GM10248 (cell line): ENCODE measurements at regions not wholly inside any gene's neighbourhood (a gene's known extent, or its start where the extent isn't known, plus 50 kb on each side); places are given as distances from the start of the nearest gene placed in this dataset.

Source experiments
- CTCF ChIA-PET: fragments of 300-600 bp; sonication (Branson Sonifier 250); formaldehyde crosslinking; extraction: SDS; loops from one replicate; lab custom pipeline; 2021; ENCODE audit warnings: antibody characterized with exemption; lab: Yijun Ruan, JAX
- POLR2A ChIA-PET: fragments of 350-650 bp; sonication (Branson Sonifier 250); formaldehyde crosslinking; extraction: SDS; loops from one replicate; lab custom pipeline; 2020; ENCODE audit warnings: antibody characterized with exemption; lab: Yijun Ruan, JAX
- DNase-seq: peaks from one replicate; pipeline ENCODE4 v3.0.0; 2012; ENCODE audit errors: extremely low spot score
- TF ChIP-seq, protein P1 (sequence below): IDR thresholded peaks from 2 replicates; pipeline ENCODE4 v1.5.1; 2012; ENCODE audit warnings: mild to moderate bottlenecking, low read depth; ENCODE audit errors: extremely low read depth, missing control alignments, control extremely low read depth

DNA sequence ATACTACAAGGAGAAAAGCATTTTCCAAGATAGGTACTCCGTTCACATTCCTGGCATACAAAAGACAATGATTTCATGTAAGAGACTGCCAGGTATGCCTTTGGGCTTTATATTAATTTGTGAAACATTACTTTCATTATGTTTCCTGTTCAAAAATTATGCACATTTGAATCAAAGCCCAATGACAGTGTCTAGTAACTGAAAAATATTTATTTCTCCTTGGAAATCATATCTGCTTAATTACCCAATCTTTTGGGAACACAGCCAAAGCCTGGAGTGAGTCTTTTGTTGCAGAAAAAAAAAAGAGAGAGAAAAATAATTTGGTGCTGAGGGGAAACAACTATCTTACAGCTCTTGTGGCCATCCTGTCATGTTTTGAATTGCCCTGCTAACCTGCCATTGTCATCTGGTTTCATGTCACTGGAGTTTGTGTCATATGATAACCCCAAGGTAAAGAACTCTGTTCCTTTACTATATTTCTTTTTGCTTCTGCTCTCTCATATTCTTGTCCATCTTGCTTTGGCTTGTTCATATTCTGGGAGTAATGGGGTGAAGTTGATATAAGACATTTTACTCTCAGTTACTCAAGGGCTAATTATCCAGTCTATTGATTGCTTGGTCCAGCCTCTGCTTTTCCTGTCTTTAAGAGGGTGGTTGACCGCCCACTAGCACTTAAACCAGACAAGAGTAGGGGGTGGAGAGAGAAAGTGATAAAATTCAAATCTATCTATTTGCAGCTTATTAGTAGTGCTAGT is 238.3 kb upstream of the NUDT12 start:
- DNase-seq = no peak
- POLR2A ChIA-PET = no interaction called here
- TF ChIP-seq, protein P1, sequence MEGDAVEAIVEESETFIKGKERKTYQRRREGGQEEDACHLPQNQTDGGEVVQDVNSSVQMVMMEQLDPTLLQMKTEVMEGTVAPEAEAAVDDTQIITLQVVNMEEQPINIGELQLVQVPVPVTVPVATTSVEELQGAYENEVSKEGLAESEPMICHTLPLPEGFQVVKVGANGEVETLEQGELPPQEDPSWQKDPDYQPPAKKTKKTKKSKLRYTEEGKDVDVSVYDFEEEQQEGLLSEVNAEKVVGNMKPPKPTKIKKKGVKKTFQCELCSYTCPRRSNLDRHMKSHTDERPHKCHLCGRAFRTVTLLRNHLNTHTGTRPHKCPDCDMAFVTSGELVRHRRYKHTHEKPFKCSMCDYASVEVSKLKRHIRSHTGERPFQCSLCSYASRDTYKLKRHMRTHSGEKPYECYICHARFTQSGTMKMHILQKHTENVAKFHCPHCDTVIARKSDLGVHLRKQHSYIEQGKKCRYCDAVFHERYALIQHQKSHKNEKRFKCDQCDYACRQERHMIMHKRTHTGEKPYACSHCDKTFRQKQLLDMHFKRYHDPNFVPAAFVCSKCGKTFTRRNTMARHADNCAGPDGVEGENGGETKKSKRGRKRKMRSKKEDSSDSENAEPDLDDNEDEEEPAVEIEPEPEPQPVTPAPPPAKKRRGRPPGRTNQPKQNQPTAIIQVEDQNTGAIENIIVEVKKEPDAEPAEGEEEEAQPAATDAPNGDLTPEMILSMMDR = no peak
- CTCF ChIA-PET = interaction anchor here (1.4 to 2.3 kb wide), 3 partner anchors 9 to 378 kb away, joined by 3 to 7 read pairs (median 3); no protein-coding TSS in a partner anchor

DNA sequence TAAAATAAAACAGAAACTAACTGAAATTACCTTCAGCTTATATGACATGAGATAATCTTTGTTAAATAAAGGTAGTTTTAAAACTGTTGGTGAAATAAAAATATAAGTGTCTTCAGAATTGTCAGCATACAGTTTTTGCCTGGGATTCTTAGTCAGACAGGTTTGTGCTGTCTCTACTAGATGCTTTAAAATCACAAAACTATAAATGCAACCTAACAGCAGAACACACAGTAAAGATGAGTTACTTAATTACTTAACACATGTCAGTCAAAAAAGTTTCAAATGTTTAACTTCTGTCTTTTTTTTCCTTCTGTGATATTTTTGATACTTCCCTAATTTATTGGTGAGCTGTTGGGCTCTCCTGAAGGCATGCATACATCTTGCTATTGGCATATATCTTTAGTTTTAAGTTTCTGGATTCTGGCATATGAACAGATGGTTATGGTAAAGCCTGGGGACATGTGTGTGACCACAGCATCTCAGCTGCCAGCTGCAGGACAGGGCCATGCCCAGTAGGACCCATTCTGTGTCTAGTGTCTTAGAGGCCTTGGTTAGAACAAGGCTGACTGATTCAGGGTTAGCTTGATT is 231.1 kb upstream of the NUDT12 start:
- CTCF ChIA-PET = interaction anchor here (0.7 to 3.2 kb wide), 5 partner anchors 11 to 359 kb away, joined by 3 to 10 read pairs (median 7); no protein-coding TSS in a partner anchor
- TF ChIP-seq, protein P1 = no peak
- no peak for DNase-seq
- POLR2A ChIA-PET = no interaction called here

DNA sequence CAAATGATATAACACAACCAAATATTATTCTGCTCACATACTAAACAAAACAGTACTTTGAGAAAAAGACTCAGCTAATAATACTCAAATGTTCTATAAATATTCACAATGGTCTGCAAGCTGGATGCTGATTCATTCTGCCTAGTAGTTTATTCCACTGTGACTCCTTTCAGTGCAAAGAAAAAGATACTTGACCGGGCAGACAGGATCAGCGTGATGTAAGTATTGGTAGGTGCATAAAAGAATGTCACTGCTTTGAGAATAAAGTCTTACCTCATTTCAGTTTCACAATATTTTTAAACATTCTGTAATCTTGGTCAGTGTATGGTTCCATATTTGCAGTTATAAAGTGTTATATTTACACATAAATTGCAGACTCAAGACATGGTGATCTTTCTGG is 223.0 kb upstream of the NUDT12 start:
- CTCF ChIA-PET = no interaction called here
- TF ChIP-seq, protein P1 = no peak
- no peak for DNase-seq
- POLR2A ChIA-PET = no interaction called here

DNA sequence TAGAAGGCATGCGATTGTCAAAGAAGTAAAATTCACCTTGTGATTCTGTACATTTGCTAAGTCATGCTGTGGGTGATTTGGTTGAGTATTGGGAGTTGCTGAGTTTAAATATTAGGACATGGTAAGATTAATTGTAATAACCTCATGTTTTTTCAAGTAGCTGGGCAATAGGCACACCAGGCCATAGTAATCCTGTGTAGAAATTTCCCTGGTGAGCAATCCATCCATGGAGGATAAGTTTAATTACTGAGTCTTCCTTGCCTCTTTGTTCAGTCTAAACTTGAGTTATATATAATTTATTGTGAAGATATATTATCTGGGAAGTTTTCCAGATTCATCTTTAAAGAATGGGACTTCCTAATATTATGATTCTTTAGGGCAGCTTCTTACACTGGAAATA is 221.1 kb upstream of the NUDT12 start:
- DNase-seq = no peak
- TF ChIP-seq, protein P1 = no peak
- POLR2A ChIA-PET = no interaction called here
- CTCF ChIA-PET = no interaction called here

DNA sequence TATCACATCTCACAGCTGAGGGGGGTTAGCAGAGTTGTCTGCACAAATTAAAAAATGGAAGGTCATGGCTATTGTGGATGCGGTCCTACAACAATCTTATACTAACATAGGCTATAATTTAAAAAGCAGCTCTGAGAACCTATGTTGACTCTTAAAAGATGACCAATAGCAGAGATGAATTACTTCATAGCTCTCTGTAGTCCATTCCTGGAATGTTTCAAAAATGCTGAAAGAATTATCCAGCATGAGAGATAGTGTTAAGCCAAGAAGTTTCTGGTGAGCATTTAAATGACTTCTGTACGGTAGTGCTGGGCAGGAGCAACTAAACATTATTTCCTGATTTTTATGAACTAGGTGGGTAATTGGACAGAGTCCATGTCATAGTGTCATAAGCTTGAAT is 218.2 kb upstream of the NUDT12 start:
- no peak for DNase-seq
- CTCF ChIA-PET = interaction anchor here (0.9 to 1.3 kb wide), 2 partner anchors 12 to 27 kb away, joined by 3 read pairs; no protein-coding TSS in a partner anchor
- POLR2A ChIA-PET = no interaction called here
- TF ChIP-seq, protein P1 = no peak

DNA sequence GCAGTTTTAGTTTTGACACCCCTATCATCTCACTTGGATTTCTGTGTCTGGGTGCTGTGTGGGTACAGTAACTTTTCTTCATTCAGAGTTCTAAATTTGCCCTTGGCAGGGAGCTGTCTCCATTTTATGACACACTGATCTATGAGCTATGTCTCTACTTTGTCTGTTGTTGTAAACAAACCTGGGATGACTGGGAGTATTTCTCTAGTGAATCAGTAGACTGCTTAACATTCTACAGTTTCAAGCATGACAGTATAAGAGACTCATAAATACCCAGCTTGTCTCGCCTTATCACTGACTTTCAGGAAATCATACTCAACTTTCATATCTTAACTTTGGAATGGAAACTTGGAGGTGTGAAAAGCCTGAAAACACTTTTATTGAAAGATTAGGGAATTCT is 212.1 kb upstream of the NUDT12 start:
- CTCF ChIA-PET = no interaction called here
- TF ChIP-seq, protein P1 = no peak
- POLR2A ChIA-PET = no interaction called here
- no peak for DNase-seq
